HG03139 (cell line): ENCODE measurements at regions not wholly inside any gene's neighbourhood (a gene's known extent, or its start where the extent isn't known, plus 50 kb on each side); places are given as distances from the start of the nearest gene placed in this dataset.

Experiments used
- ATAC-seq: cut with Tn5 transposase; IDR thresholded peaks from one replicate; pipeline ENCODE4 v1.9.1; 2021; ENCODE audit not compliant: unreplicated experiment

DNA sequence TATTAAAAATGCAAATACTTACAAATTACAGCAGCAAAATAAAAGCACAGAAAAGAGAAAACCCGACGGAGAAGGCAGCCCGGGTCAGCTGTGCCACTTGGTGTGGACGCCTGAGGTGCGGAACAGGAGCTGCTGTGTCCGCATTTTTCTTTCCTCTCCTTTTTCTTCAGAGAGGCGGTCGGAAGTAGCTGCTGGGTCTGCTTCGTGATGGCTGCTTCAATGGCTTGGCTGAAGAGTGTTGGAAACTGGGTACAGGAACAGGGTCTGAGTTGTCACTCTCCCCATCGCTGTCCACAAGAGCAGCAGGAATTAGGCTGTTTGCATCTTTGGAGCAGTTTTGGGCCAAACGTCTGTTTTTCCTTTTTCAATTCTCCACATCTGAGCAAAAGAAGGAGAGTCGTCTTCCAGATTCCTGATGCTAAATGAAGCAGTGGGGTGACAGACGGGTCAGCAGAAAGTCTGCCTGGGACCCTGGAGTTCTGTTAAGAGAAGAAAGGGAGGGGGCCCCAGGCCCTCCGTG, 53.5 kb upstream of the ARL8B start:
- ATAC-seq, result no peak

GRCh38 chr3:5069627-5070026, 52.5 kb upstream of the ARL8B start:
- no peak for ATAC-seq

GRCh38 chr3:5071061-5071460, 51.0 kb upstream of the ARL8B start:
- ATAC-seq, result no peak

DNA sequence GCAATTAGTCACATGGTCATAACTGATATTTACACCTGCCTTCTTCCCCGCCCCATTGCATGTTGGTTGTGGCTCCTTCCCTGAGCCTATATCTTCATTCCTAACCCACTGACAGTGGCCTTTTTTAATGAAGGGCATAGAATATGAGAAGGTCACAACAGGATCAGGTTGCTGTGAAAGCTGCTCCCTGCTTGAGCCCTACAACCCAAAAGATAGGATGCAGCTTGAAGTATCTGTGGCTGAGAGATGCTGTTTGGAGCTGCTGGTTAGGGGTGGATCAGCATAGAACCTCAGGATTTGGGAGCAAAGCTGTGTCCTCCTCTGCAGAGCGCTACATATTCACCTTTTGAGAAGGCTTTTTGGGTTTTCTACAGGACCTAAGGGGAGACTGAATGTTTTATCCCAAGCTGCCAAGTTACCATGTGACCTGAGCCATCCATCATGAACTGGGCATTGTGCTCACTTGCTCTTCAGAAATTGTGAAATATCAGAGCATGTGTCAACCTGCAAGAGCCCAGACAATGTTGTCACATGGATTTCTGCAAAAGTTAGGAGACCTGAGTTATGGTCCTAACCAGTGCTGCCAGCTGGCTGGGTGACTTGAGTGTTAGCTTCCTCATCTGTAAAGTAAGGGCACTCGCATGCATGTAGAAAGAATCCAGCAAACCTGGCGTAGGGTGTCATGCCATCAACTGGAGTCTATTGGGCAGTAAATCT, 49.8 kb upstream of the ARL8B start:
- no peak for ATAC-seq
